Renal cortex interstitium (tissue), 11 donors: ENCODE measurements at regions not wholly inside any gene's neighbourhood (a gene's known extent, or its start where the extent isn't known, plus 50 kb on each side); places are given as distances from the start of the nearest gene placed in this dataset.
"Not testable (repeated sequence)": the region's sequence is repeated elsewhere in the genome, so short reads cannot be mapped to it uniquely, and the experiment has no call there.

Experiments used
- DNase-seq, 11 donors: peaks; one replicate each; pipeline ENCODE4 v3.0.0-alpha.2; 2013; ENCODE audit warnings: low read depth in 9 of 11, low spot score in 4 of 11; ENCODE audit errors: extremely low read depth in 1 of 11

GRCh38 chr2:16094811-16095210 lies 154.5 kb downstream of the MYCN start:
- no peak for DNase-seq

- DNase-seq = peak in 5 of 11 donors; percentile 20 to 59 (median 52)
Measured at GRCh38 chr2:16093639-16094529, 153.5 kb downstream of the MYCN start.

GRCh38 chr2:16092861-16093638 lies 152.7 kb downstream of the MYCN start:
- DNase-seq = no peak

GRCh38 chr2:16091576-16092282 lies 151.4 kb downstream of the MYCN start:
- no peak for DNase-seq

GRCh38 chr2:16090650-16091575 lies 150.6 kb downstream of the MYCN start:
- DNase-seq = no peak

DNA sequence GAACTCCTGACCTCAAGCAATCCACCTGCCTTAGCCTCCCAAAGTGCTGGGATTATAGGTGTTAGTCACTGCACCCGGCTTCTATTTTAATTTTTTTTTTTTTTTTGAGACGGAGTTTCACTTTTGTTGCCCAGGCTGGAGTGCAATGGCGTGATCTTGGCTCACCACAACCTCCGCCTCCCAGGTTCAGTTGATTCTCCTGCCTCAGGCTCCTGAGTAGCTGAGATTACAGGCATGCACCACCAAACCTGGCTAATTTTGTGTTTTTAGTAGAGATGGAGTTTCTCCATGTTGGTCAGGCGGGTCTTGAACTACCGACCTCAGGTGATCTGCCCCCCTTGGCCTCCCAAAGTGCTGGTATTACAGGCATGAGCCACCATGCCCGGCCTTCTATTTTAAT lies 149.1 kb downstream of the MYCN start:
- DNase-seq = not testable (repeated sequence)

DNA sequence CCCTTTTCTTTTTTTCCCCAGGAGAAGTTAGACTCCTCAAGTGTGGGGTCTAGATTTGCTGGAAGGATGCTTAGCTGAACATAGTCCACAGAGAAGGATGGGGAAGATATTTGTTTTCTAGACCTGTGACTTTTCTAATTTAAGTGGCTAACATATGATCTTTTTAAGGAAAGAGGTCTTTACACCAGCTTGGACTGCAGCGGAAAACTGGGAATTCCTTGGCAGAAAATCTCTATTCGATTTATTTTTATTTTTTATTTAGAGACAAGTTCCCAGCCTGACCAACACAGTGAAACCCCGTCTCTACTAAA lies 148.4 kb downstream of the MYCN start:
- no peak for DNase-seq

GRCh38 chr2:16088035-16088801 lies 147.9 kb downstream of the MYCN start:
- DNase-seq = no peak

DNA sequence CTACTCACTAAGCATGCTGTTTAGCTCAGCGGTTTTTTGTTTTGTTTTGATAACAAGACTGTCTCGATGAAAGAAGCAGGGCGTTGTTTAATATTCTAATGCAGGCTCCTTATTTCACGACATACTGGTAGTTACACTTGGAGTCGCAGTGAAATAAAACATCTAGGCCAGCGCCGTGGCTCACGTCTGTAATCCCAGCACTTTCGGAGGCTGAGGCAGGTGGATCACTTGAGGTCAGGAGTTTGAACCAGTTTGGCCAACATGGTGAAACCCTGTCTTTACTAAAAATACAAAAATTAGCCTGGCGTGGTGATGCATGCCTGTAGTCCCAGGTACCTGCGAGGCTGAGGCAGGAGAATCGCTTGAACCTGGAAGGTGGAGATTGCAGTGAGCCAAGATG lies 145.8 kb downstream of the MYCN start:
- DNase-seq = not testable (repeated sequence)

- no peak for DNase-seq
Measured at GRCh38 chr2:16085073-16085472, 144.7 kb downstream of the MYCN start.

GRCh38 chr2:16084274-16084673 lies 143.9 kb downstream of the MYCN start:
- no peak for DNase-seq

DNA sequence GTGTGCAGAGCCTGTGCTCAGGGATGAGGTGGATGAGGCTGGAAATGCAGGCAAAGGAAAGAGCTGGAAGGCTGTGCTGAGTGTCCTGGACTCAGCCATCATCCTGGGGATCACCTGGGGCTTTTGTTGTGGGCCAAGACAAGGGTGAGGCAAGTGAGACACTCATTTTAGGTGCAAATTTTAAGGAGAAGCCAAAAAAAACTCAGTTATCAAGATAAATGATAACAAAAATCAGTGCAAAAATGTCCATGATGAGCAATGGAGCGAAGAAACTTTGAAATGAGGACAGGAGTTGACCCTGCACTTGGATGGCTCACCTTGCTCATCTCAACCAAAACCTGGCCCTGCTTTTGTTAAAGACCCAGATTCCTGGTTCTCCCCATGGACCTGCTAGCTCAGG lies 141.9 kb downstream of the MYCN start:
- no peak for DNase-seq

DNA sequence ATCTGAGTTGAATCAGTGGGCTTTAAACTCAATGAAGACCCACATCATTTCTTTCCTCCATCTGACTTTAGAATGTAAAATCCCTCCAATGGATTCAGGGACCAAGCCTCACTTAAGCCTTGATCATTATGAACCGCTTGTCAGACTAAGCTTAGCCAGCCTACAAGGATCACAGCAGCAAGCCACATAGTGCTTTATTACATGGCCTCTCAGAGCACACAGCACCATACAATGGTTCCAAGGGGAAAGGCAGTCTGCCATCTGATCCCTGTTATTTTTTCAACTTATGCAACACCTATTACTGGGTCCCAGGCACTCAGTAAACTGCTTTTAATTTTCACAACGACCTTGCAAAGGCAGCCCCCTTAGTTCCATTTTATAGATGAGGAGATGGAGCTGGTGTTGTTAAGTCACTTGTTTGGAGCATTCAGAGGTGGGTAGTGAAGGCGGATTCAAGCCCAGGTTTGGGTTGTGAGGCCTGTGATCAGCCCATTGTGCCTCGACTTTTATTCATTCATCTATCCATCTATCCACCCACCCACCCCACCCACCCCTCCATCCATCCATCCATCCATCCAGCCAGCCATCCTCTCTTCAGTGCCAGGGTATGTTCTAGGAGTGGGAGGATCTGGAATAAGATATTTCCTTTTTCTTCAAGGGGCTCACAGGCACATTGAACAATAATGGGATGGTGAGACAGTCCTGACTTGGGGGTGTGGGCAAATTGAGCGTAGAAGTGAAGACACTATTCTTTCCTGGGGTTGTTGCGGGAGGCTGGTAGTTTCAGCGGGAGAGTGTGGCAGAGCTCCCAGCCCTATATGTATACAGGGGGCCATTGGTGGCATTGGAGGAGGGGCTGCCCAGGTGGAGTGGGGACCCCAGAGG lies 141.2 kb downstream of the MYCN start:
- no peak for DNase-seq

- no peak for DNase-seq
Measured at GRCh38 chr2:16080516-16080915, 140.2 kb downstream of the MYCN start.

- DNase-seq = no peak
Measured at GRCh38 chr2:16080071-16080470, 139.7 kb downstream of the MYCN start.

- no peak for DNase-seq
Measured at GRCh38 chr2:16079637-16080036, 139.3 kb downstream of the MYCN start.

- no peak for DNase-seq
Measured at GRCh38 chr2:16077601-16078000, 137.3 kb downstream of the MYCN start.
